ENCODE measurements at regions not wholly inside any gene's neighbourhood (a gene's known extent, or its start where the extent isn't known, plus 50 kb on each side); places are given as distances from the start of the nearest gene placed in this dataset.

DNA sequence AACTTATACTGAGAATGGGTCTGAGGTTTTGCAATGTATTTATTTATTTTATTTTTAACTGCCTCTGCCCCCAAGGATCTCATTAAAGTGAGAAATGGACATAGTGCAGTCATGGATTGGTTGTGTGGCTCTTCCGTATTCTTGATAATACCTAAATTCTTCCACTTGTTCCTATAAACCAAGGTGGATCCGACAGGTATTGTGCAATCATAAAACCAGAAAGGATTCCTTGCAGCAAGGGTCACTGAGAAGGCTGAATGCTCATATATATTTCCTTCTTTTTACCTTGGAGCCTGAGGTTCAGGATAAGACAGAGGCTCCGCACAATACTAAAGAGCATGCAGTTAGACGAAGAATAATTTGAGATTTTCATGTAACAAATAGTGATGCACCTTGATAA, 826.0 kb upstream of the SOX11 start:
- ATAC-seq: no peak
- no peak overlapping the region for H3K4me2 ChIP-seq (ENCODE audit: control insufficient read depth, insufficient read depth)
- ChIA-PET SMC1A (ENCODE audit: uncharacterized antibody, unreplicated experiment) (no interaction called here), CTCF (no interaction called here), RAD21 (ENCODE audit: unreplicated experiment) (no interaction called here), POLR2A (no interaction called here)
- H3K4me3 ChIP-seq: no peak overlapping the region
- DNase-seq (ENCODE audit: low read depth, low spot score): no peak
- H3K27me3 ChIP-seq (replicated peaks in 1 of 2; ENCODE audit: control insufficient read depth in 2 of 2, insufficient read depth in 2 of 2, low read length in 1 of 2): no peaks in the 10 kb centered on the region
- no peak for FAIRE-seq
- no peaks in the 10 kb centered on the region for H3K4me1 ChIP-seq (ENCODE audit: control insufficient read depth, insufficient read depth, low read length)
- no peaks in the 10 kb centered on the region for H4K20me1 ChIP-seq (ENCODE audit: control insufficient read depth, insufficient read depth)
- H3K9ac ChIP-seq (ENCODE audit: control insufficient read depth, insufficient read depth, low read length): no peak overlapping the region
- in situ Hi-C loops (cut with MboI) (no loop called here), intact Hi-C loops (cut with micrococcal nuclease; ENCODE audit: unreplicated experiment) (no loop called here)
- H2AFZ ChIP-seq (ENCODE audit: control insufficient read depth, low read depth, low read length): no peak overlapping the region
- BruUV-seq (replicated peaks): no TSS peak
- H3K79me2 ChIP-seq (ENCODE audit: control insufficient read depth, insufficient read depth, low read length): no peaks in the 10 kb centered on the region
- 63% methylated on average over 4 of the region's 4 CpGs for whole genome bisulfite sequencing (ENCODE audit: insufficient coverage, insufficient replicate concordance, low lambda C conversion rate, missing lambda C conversion rate)
- no peaks in the 10 kb centered on the region for H3K36me3 ChIP-seq (ENCODE audit: control insufficient read depth in 2 of 2, insufficient read depth in 2 of 2, low read length in 1 of 2)
- no peaks in the 10 kb centered on the region for H3K9me3 ChIP-seq (replicated peaks; ENCODE audit: control insufficient read depth, insufficient read depth, low read length)
- no peak overlapping the region for H3K27ac ChIP-seq (ENCODE audit: control insufficient read depth, insufficient read depth)
- TF ChIP-seq KAT2A (conservative IDR thresholded peaks at IDR 0.05; ENCODE audit: control insufficient read depth, low read depth, low read length) (no peak), EGR1 (IDR thresholded peaks at IDR 0.05; ENCODE audit: borderline replicate concordance in 1 of 2, low read depth in 2 of 2, low read length in 2 of 2) (no peak), NRF1 (conservative IDR thresholded peaks at IDR 0.05; ENCODE audit: low read depth, low read length) (no peak), RELB (IDR thresholded peaks at IDR 0.05; ENCODE audit: low read depth) (no peak), TCF3 (IDR thresholded peaks at IDR 0.05; ENCODE audit: borderline replicate concordance, insufficient read depth, low read depth, low read length) (no peak), TAF1 (IDR thresholded peaks at IDR 0.05; ENCODE audit: borderline replicate concordance, low read depth, low read length) (no peak), KLF5 (IDR thresholded peaks at IDR 0.05; ENCODE audit: partially characterized antibody) (no peak), EZH2 (IDR thresholded peaks at IDR 0.05; ENCODE audit: borderline replicate concordance, control insufficient read depth, low read depth, low read length) (no peak), CUX1 (IDR thresholded peaks at IDR 0.05; ENCODE audit: insufficient replicate concordance, low read depth, low read length) (no peak), NR2F1 (conservative IDR thresholded peaks at IDR 0.05) (no peak), SKIL (IDR thresholded peaks at IDR 0.05; ENCODE audit: low read depth, poor library complexity, severe bottlenecking) (no peak), ZNF384 (IDR thresholded peaks at IDR 0.05; ENCODE audit: borderline replicate concordance, low read depth, low read length) (no peak)

Data from GM12878 (cell line).